GM13976 (cell line): ENCODE measurements at regions not wholly inside any gene's neighbourhood (a gene's known extent, or its start where the extent isn't known, plus 50 kb on each side); places are given as distances from the start of the nearest gene placed in this dataset.

Experiments used
- DNase-seq: peaks from one replicate; pipeline ENCODE4 v3.0.0; 2012; ENCODE audit warnings: low spot score
- in situ Hi-C: fragments of 300-500 bp; cut with MboI; formaldehyde crosslinking; loops from one replicate; pipeline ENCODE4 v1.12.0; 2022; ENCODE audit warnings: low sequenced_read_pairs, mixed read lengths, inconsistent platforms; ENCODE audit not compliant: unreplicated experiment
- TF ChIP-seq, protein P1 (sequence below): IDR thresholded peaks from 2 replicates; pipeline ENCODE4 v1.5.1; 2012; ENCODE audit warnings: borderline replicate concordance, mild to moderate bottlenecking; ENCODE audit not compliant: insufficient read depth; ENCODE audit errors: extremely low read depth, missing control alignments, control extremely low read depth

DNA sequence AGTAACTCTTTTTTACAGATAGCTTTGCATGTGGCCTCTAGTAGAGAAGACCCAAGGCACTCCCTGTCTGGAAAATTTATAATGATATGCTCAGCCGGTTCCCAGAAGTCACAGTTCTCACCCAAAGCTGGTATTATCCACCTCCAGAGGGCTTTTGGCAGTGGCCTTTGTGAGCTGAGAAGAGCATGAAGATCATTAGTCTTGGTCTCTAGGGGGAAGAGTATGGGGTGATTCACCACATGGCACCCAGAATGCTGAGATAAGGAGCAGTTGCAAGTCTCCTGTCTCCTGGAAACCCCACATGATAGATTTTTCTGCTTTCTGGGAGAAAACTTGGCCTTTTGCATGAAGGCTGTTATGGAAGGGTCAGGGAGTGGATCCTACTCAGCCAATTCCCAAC lies 75.4 kb upstream of the PRPS1 start:
- in situ Hi-C loops = no loop called here
- no peak for DNase-seq
- TF ChIP-seq, protein P1, sequence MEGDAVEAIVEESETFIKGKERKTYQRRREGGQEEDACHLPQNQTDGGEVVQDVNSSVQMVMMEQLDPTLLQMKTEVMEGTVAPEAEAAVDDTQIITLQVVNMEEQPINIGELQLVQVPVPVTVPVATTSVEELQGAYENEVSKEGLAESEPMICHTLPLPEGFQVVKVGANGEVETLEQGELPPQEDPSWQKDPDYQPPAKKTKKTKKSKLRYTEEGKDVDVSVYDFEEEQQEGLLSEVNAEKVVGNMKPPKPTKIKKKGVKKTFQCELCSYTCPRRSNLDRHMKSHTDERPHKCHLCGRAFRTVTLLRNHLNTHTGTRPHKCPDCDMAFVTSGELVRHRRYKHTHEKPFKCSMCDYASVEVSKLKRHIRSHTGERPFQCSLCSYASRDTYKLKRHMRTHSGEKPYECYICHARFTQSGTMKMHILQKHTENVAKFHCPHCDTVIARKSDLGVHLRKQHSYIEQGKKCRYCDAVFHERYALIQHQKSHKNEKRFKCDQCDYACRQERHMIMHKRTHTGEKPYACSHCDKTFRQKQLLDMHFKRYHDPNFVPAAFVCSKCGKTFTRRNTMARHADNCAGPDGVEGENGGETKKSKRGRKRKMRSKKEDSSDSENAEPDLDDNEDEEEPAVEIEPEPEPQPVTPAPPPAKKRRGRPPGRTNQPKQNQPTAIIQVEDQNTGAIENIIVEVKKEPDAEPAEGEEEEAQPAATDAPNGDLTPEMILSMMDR = no peak

DNA sequence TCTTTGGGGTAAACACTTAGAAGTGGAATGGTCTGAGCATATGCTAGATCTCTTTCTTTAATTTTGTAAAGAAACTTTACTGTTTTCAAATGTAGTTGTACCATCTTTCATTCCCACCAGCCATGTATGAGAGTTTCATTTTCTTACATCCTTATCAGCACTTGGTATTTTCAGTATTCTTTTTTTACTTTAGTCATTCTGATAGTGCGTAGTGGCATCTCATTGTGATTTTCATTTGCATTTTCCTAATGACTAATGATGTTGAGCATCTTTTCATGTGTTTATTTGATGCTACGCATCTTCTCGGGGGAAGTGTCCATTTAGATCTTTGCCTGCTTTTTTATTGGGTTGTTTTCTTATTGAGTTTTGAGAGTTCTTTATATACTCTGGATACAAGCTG lies 71.3 kb upstream of the PRPS1 start:
- TF ChIP-seq, protein P1 = no peak
- DNase-seq = no peak
- in situ Hi-C loops = no loop called here

DNA sequence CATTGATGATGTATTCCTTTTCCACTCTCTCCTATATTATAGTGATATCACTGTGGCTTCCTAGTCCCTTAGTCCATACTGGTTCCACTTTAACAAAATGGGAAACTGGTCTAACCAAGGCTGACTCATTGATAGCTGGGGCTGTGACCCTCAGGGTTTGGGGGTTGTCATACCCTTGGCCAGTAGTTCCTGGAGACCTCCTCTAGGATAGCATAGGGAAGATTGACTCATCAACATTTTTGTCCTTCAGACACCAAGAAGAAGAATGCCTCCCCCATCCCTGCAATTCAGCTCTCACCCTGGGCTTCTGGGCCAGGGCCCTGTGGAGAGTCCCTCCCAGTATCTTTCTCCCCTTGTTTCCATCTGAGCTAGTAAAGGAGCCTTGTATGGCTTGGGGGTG lies 68.8 kb upstream of the PRPS1 start:
- in situ Hi-C loops = no loop called here
- TF ChIP-seq, protein P1 = no peak

DNA sequence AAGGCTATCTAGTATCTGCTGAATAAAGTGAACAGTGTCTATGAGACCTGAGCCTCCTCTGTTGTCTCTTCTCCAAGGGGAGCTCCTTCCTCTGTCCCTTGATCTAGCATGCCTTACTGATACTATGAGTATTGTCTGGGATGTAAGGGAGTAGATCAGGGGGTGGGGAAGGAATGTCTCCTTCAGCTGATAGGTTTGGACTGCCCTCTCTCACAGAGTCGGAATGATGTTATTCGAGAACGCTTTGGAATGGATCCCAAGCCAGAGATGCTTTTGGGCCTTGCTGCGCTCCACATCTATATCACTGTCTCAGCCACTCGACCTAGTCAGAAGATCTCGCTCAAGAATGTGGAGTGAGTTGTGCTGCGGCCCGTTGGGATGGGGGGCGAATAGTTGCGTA lies 68.3 kb upstream of the PRPS1 start:
- DNase-seq = no peak
- in situ Hi-C loops = no loop called here
- TF ChIP-seq, protein P1 = no peak

More for the DNA sequence above, 68.8 kb upstream of the PRPS1 start:
- no peak for DNase-seq

DNA sequence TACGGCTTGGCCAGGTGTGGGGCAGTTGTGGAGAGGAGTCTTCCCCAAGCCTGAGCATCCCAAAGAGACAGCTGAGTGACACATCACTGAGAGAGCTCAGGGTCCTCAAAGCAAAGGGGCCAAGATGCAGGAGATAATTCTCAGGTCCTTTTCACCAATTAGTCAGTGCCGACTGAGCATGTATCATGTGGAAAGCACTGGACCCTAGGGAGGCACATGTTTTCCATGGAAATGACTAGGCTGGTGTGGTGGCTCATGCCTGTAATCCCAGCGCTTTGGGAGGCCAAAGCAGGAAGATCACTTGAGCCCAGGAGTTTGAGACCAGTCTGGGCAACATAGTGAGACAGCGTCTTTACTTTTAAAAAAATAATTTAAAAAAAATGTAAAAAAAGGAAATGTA lies 67.3 kb upstream of the PRPS1 start:
- TF ChIP-seq, protein P1 = no peak
- DNase-seq = no peak
- in situ Hi-C loops = no loop called here

DNA sequence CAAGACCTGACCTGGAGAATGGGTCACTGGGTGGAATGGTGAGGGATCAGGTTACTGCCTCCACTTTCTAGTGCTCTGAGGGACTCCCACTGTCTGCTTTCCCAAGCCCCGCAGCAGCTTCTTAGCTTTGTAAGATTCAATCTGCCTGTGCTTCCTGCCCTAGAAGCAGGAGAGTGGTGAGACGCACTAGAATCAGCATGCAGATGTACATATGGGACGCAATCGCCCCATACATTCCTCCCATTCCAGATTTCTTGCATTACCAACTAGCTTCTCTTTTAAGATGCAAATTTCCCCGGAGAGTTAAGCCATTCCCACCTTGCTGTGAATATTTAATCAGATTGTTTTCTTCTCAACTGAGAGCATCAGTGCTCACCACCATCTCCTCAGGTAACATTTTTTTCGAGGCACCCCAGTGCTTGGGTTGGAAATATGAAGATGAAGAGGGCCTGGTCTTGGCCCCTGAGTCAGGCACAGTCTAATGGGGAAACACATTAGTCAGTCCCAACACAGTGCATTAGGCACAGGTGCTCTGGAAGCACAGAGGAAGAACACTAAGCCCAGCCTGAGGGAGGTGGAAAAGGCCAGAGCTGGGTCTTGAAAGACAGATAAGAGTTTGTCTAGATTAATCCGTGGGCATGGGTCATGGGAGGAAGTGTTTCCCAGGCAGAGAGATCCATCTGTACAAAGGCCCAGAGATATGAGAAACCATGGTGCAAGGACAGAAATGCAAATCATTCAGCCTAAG lies 66.7 kb upstream of the PRPS1 start:
- DNase-seq = no peak
- TF ChIP-seq, protein P1 = no peak
- in situ Hi-C loops = no loop called here

DNA sequence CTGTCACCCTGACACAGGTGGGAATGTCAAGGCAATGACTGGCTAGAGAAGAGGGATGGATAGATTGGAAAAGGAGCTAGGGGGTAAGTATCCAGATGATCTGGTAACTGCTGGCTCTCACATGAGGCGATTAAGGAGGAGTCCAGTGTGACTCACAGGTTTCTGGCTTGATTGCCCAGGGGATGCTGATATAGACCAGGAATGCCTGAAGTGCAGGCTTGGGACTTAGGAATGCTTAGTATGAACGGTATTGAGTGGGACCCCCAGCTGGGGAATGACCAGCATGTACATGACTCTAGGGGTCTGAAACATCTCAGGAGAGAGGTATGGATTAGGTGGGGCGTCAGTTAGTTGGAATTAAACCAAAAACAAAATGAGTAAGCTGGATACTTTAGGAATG lies 65.8 kb upstream of the PRPS1 start:
- in situ Hi-C loops = no loop called here
- no peak for DNase-seq
- TF ChIP-seq, protein P1 = no peak
